Esophagus muscularis mucosa (tissue), 3 donors: ENCODE measurements at regions not wholly inside any gene's neighbourhood (a gene's known extent, or its start where the extent isn't known, plus 50 kb on each side); places are given as distances from the start of the nearest gene placed in this dataset.

Experiments
- POLR2AphosphoS5 ChIP-seq, 2 donors: sonication (generic); formaldehyde crosslinking; IDR thresholded peaks; one replicate each; pipeline ENCODE4 v1.6.1; 2017; ENCODE audit warnings: antibody characterized with exemption in 2 of 2
- TF ChIP-seq, protein P1 (sequence below), 3 experiments: fragments of 200-600 bp in 2 of 3; fragments of 450-650 bp in 1 of 3; sonication (generic) in 2 of 3; IDR thresholded peaks; one replicate each; pipeline ENCODE4 v1.5.1; 2017 to 2019; ENCODE audit warnings: antibody characterized with exemption in 3 of 3, mild to moderate bottlenecking in 2 of 3, moderate library complexity in 1 of 3

DNA sequence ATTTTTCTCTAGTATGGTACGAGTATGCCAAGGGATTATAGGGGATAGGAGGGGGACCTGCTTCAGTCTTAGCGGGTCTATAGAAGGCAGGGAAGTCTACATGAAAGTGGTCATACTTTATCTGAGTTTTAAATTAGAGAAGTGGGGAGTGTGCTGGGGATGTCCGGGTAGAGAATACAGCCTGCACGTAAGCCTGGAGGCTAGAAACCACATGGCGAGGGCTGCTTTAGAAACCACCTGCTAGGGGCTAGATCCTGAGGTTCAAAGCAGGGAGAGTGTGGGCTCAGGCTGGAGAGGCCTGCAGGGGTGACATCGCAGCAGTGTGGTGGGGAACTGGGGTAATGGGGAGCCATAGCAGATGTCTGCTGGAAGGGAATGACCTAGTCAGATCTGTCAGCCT lies 85.2 kb downstream of the VEGFA start:
- TF ChIP-seq, protein P1, sequence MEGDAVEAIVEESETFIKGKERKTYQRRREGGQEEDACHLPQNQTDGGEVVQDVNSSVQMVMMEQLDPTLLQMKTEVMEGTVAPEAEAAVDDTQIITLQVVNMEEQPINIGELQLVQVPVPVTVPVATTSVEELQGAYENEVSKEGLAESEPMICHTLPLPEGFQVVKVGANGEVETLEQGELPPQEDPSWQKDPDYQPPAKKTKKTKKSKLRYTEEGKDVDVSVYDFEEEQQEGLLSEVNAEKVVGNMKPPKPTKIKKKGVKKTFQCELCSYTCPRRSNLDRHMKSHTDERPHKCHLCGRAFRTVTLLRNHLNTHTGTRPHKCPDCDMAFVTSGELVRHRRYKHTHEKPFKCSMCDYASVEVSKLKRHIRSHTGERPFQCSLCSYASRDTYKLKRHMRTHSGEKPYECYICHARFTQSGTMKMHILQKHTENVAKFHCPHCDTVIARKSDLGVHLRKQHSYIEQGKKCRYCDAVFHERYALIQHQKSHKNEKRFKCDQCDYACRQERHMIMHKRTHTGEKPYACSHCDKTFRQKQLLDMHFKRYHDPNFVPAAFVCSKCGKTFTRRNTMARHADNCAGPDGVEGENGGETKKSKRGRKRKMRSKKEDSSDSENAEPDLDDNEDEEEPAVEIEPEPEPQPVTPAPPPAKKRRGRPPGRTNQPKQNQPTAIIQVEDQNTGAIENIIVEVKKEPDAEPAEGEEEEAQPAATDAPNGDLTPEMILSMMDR (IDR thresholded peaks at IDR 0.05) = no peak
- no peak for TF ChIP-seq POLR2AphosphoS5 (IDR thresholded peaks at IDR 0.05)
